ENCODE measurements at regions not wholly inside any gene's neighbourhood (a gene's known extent, or its start where the extent isn't known, plus 50 kb on each side); places are given as distances from the start of the nearest gene placed in this dataset.

DNA sequence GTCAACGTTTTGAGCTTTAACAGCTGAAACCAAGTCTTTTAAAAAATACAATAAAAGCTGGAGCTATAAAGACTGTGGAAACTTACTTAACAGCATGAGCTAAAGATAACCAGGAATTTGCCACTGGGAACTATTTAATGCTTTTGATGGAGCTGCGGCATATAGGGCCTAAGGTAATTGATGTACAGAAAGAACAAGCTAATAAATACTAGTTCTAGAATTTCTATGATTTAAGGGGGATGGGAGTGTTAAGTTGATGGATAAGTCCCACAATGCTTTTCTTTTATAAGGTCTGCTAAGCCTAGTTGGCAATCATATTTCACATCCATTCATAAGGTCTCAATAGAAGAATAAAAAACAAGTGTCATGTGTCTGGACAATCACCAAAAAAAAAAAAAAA, 334.0 kb upstream of the DMAC1 start:
- no peak overlapping the region for H3K4me2 ChIP-seq (ENCODE audit: insufficient read depth in 1 of 2, low read depth in 2 of 2, low read length in 2 of 2)
- TF ChIP-seq MAFK (IDR thresholded peaks at IDR 0.05; ENCODE audit: low read depth, low read length) (no peak), EZH2 (IDR thresholded peaks at IDR 0.05; ENCODE audit: low read depth, low read length, severe bottlenecking) (no peak), RAD21 (IDR thresholded peaks at IDR 0.05 in 1 of 2, conservative IDR thresholded peaks at IDR 0.05 in 1 of 2; ENCODE audit: low read depth in 2 of 2, low read length in 2 of 2) (no peak), PHF8 (conservative IDR thresholded peaks at IDR 0.05; ENCODE audit: low read depth, low read length) (no peak), HDAC6 (IDR thresholded peaks at IDR 0.05; ENCODE audit: low read depth, low read length) (no peak), SAP30 (IDR thresholded peaks at IDR 0.05; ENCODE audit: insufficient read depth, insufficient replicate concordance, low read length) (no peak), KDM1A (IDR thresholded peaks at IDR 0.05; ENCODE audit: borderline replicate concordance, low read length) (no peak), CBX5 (IDR thresholded peaks at IDR 0.05; ENCODE audit: low read depth, low read length) (no peak), GTF2F1 (IDR thresholded peaks at IDR 0.05; ENCODE audit: borderline replicate concordance, low read depth, low read length) (no peak)
- TF ChIP-seq, protein P1, sequence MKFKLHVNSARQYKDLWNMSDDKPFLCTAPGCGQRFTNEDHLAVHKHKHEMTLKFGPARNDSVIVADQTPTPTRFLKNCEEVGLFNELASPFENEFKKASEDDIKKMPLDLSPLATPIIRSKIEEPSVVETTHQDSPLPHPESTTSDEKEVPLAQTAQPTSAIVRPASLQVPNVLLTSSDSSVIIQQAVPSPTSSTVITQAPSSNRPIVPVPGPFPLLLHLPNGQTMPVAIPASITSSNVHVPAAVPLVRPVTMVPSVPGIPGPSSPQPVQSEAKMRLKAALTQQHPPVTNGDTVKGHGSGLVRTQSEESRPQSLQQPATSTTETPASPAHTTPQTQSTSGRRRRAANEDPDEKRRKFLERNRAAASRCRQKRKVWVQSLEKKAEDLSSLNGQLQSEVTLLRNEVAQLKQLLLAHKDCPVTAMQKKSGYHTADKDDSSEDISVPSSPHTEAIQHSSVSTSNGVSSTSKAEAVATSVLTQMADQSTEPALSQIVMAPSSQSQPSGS (IDR thresholded peaks at IDR 0.05; ENCODE audit: low read length), result no peak

More for the DNA sequence above, 334.0 kb upstream of the DMAC1 start:
- CTCF ChIA-PET (ENCODE audit: partially characterized antibody), result interaction anchor here (0.5 to 1.6 kb wide), 3 partner anchors 47 to 829 kb away, joined by 3 to 7 read pairs (median 3); no protein-coding TSS in a partner anchor
- Histone ChIP-seq H2BK20ac (ENCODE audit: low read length) (no peak overlapping the region), H3K4me1 (replicated peaks in 1 of 4; ENCODE audit: control insufficient read depth in 3 of 4, insufficient read depth in 4 of 4, low read length in 3 of 4) (peaks cover 0 to under 1% (median 0%) of the 10 kb centered on the region in 4 experiments; a peak in 1 of 7 replicates), H3K27ac (ENCODE audit: low read depth, low read length) (no peak overlapping the region), H3K4me3 (ENCODE audit: extremely low read depth in 1 of 4, insufficient read depth in 2 of 4, low read depth in 3 of 4, low read length in 4 of 4) (no peak overlapping the region), H2BK12ac (ENCODE audit: low read depth, low read length) (no peak overlapping the region), H2BK5ac (ENCODE audit: low read depth, low read length) (no peak overlapping the region), H3K27me3 (replicated peaks in 1 of 4; ENCODE audit: control insufficient read depth in 3 of 4, extremely low read depth in 1 of 4, insufficient read depth in 3 of 4, low read length in 3 of 4) (no peaks in the 10 kb centered on the region), H3K36me3 (ENCODE audit: control insufficient read depth in 2 of 4, insufficient read depth in 4 of 4, low read length in 3 of 4) (no peaks in the 10 kb centered on the region), H3K23ac (ENCODE audit: insufficient read length) (no peak overlapping the region), H3K9ac (replicated peaks in 1 of 4; ENCODE audit: extremely low read depth in 1 of 4, low read depth in 3 of 4, low read length in 3 of 4) (no peak overlapping the region), H3K4ac (replicated peaks; ENCODE audit: insufficient read length, low read depth, low read length) (no peak overlapping the region), H4K8ac (ENCODE audit: extremely low read depth, insufficient read depth, low read length) (no peak overlapping the region), H2BK15ac (ENCODE audit: low read length) (no peak overlapping the region), H2AK5ac (ENCODE audit: low read depth, low read length) (no peak overlapping the region), H2AFZ (ENCODE audit: low read length) (no peak overlapping the region), H4K5ac (ENCODE audit: insufficient read length, low read depth, low read length) (no peak overlapping the region), H3K9me3 (ENCODE audit: insufficient read depth in 2 of 2, low read depth in 1 of 2, low read length in 1 of 2) (no peaks in the 10 kb centered on the region), H3K56ac (replicated peaks; ENCODE audit: insufficient read length, low read depth, low read length) (no peak overlapping the region), H3K18ac (ENCODE audit: extremely low read depth, low read length) (no peak overlapping the region), H4K91ac (replicated peaks; ENCODE audit: insufficient read length, low read length) (no peak overlapping the region), H3K79me2 (ENCODE audit: control insufficient read depth in 1 of 2, insufficient read depth in 2 of 2, low read length in 2 of 2) (no peaks in the 10 kb centered on the region), H3K23me2 (ENCODE audit: low read depth, low read length) (no peaks in the 10 kb centered on the region), H3K14ac (ENCODE audit: insufficient read length) (no peak overlapping the region), H2BK120ac (replicated peaks; ENCODE audit: low read depth, low read length) (no peak overlapping the region), H3K79me1 (ENCODE audit: low read depth, low read length) (no peaks in the 10 kb centered on the region), H4K20me1 (replicated peaks in 1 of 2; ENCODE audit: control insufficient read depth in 1 of 2, insufficient read depth in 2 of 2, low read length in 2 of 2) (no peaks in the 10 kb centered on the region)
- 93% methylated on average over 2 of the region's 2 CpGs; no CpG with 5 or more reads in 1 of the 2 experiments for WGBS, 2 experiments (ENCODE audit: extremely low coverage in 1 of 2, insufficient coverage in 1 of 2, insufficient read length in 1 of 2, insufficient replicate concordance in 2 of 2, low coverage in 1 of 2, low lambda C conversion rate in 2 of 2, missing lambda C conversion rate in 1 of 2)
- no peak for DNase-seq (ENCODE audit: low read depth in 1 of 2, low spot score in 2 of 2)
- POLR2A ChIA-PET (ENCODE audit: partially characterized antibody), result no interaction called here
- FAIRE-seq, result no peak
